Esophagus muscularis mucosa (tissue), 4 donors: ENCODE measurements at regions not wholly inside any gene's neighbourhood (a gene's known extent, or its start where the extent isn't known, plus 50 kb on each side); places are given as distances from the start of the nearest gene placed in this dataset.

Experiments used
- EP300 ChIP-seq: sonication (generic); formaldehyde crosslinking; IDR thresholded peaks from one replicate; pipeline ENCODE4 v1.6.1; 2017; ENCODE audit warnings: antibody characterized with exemption
- POLR2A ChIP-seq: fragments of 450-650 bp; IDR thresholded peaks from one replicate; pipeline ENCODE4 v1.6.1; 2017; ENCODE audit warnings: antibody characterized with exemption, moderate library complexity, mild to moderate bottlenecking, low read depth
- TF ChIP-seq, protein P1 (sequence below), 3 experiments: fragments of 200-600 bp in 2 of 3; fragments of 450-650 bp in 1 of 3; sonication (generic) in 2 of 3; IDR thresholded peaks; one replicate each; pipeline ENCODE4 v1.5.1; 2017 to 2019; ENCODE audit warnings: antibody characterized with exemption in 3 of 3, mild to moderate bottlenecking in 2 of 3, moderate library complexity in 1 of 3

DNA sequence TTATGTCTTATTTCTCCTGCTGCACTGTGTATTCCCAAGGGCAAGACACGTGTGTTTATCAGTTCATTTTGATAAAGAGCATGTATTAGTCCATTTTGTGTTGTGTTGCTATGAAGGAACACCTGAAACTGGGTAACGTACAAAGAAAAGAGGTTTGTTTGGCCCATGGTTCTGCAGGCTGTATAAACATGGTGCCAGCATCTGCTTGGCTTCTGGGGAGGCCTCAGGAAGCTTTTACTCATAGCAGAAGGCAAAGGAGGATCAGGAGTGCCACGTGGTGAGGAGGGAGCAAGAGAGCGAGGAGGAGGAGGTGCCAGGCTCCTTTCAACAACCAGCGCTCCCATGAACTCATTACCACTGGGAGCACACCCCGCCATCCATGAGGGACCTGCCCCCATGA lies 214.0 kb downstream of the UQCRFS1 start:
- TF ChIP-seq, protein P1, sequence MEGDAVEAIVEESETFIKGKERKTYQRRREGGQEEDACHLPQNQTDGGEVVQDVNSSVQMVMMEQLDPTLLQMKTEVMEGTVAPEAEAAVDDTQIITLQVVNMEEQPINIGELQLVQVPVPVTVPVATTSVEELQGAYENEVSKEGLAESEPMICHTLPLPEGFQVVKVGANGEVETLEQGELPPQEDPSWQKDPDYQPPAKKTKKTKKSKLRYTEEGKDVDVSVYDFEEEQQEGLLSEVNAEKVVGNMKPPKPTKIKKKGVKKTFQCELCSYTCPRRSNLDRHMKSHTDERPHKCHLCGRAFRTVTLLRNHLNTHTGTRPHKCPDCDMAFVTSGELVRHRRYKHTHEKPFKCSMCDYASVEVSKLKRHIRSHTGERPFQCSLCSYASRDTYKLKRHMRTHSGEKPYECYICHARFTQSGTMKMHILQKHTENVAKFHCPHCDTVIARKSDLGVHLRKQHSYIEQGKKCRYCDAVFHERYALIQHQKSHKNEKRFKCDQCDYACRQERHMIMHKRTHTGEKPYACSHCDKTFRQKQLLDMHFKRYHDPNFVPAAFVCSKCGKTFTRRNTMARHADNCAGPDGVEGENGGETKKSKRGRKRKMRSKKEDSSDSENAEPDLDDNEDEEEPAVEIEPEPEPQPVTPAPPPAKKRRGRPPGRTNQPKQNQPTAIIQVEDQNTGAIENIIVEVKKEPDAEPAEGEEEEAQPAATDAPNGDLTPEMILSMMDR (IDR thresholded peaks at IDR 0.05) = no peak
- TF ChIP-seq EP300 = no peak
- no peak for TF ChIP-seq POLR2A
